Osteoblast (primary cell): ENCODE measurements at regions not wholly inside any gene's neighbourhood (a gene's known extent, or its start where the extent isn't known, plus 50 kb on each side); places are given as distances from the start of the nearest gene placed in this dataset.

Source experiments
- DNase-seq: peaks from one replicate; pipeline ENCODE4 v3.0.0; 2011; ENCODE audit warnings: low spot score, mixed read lengths; ENCODE audit not compliant: insufficient read length; ENCODE audit errors: missing footprints
- H2AFZ ChIP-seq: 2 replicates; pipeline ENCODE4 v1.6.0; 2011; ENCODE audit warnings: mild to moderate bottlenecking, low read length
- H3K27ac ChIP-seq: 2 replicates; pipeline ENCODE4 v1.5.1; 2011; ENCODE audit warnings: mild to moderate bottlenecking, low read depth, low read length, moderate library complexity
- H3K27me3 ChIP-seq: 2 replicates; pipeline ENCODE4 v1.6.0; 2012; ENCODE audit warnings: mild to moderate bottlenecking, control low read depth, inconsistent platforms, low read length, moderate library complexity; ENCODE audit not compliant: insufficient read depth
- H3K36me3 ChIP-seq: 2 replicates; pipeline ENCODE4 v1.5.1; 2011; ENCODE audit warnings: mild to moderate bottlenecking, low read length, control low read depth, moderate library complexity; ENCODE audit not compliant: insufficient read depth
- H3K4me1 ChIP-seq: 2 replicates; pipeline ENCODE4 v1.5.1; 2011; ENCODE audit warnings: mild to moderate bottlenecking, low read length, control low read depth, moderate library complexity; ENCODE audit not compliant: insufficient read depth
- H3K4me2 ChIP-seq: 2 replicates; pipeline ENCODE4 v1.6.0; 2011; ENCODE audit warnings: mild to moderate bottlenecking, low read length; ENCODE audit not compliant: insufficient read depth
- H3K4me3 ChIP-seq: fragments of 200-600 bp; sonication (generic); 3 replicates; pipeline ENCODE4 v1.5.1; 2012; ENCODE audit warnings: mild to moderate bottlenecking, low read length, inconsistent platforms; ENCODE audit not compliant: insufficient read depth
- H3K79me2 ChIP-seq: 2 replicates; pipeline ENCODE4 v1.6.0; 2012; ENCODE audit warnings: mild to moderate bottlenecking, low read length, control low read depth, inconsistent platforms; ENCODE audit not compliant: insufficient read depth
- H3K9me3 ChIP-seq: 2 replicates; pipeline ENCODE4 v1.5.1; 2011; ENCODE audit warnings: low read depth, low read length, control low read depth
- H4K20me1 ChIP-seq: 2 replicates; pipeline ENCODE4 v1.6.0; 2012; ENCODE audit warnings: mild to moderate bottlenecking, low read length, control low read depth; ENCODE audit not compliant: insufficient read depth
- TF ChIP-seq, protein P1 (sequence below): IDR thresholded peaks from 2 replicates; pipeline ENCODE4 v1.5.1; 2011; ENCODE audit warnings: mild to moderate bottlenecking, low read depth, low read length, moderate library complexity; ENCODE audit errors: extremely low read depth

DNA sequence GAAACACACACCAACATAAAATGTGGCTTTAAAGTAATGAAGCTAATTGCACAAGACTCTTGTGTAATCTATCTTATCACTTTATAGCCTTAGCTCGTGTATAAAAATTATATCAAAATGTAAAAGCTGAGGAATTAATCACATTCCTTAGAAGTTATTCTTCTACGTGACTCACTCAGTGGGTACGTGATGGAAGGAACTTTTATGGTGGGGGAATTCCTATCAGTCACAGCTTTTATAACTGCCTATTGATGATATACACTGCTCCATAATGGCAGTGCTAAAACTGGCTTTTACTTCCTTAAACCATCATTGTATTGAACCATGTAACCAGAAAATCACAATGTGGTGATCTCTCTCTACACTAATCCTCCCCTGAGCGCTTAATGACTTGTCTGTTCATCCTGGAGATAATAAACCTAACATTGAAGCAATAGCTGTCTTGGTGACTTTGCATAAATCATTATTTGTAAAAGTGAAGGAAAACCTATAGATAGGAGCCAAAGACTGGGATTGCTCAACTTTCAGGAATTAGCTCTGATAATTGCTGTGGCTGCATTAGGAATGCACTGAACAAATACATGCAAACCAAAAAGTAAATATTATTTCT lies 276.7 kb downstream of the GBA3 start:
- no peaks in the 10 kb centered on the region for H3K79me2 ChIP-seq
- H3K4me3 ChIP-seq, result no peak overlapping the region
- H3K4me2 ChIP-seq, result peak overlapping the region; percentile 62
- H4K20me1 ChIP-seq, result no peaks in the 10 kb centered on the region
- TF ChIP-seq, protein P1, sequence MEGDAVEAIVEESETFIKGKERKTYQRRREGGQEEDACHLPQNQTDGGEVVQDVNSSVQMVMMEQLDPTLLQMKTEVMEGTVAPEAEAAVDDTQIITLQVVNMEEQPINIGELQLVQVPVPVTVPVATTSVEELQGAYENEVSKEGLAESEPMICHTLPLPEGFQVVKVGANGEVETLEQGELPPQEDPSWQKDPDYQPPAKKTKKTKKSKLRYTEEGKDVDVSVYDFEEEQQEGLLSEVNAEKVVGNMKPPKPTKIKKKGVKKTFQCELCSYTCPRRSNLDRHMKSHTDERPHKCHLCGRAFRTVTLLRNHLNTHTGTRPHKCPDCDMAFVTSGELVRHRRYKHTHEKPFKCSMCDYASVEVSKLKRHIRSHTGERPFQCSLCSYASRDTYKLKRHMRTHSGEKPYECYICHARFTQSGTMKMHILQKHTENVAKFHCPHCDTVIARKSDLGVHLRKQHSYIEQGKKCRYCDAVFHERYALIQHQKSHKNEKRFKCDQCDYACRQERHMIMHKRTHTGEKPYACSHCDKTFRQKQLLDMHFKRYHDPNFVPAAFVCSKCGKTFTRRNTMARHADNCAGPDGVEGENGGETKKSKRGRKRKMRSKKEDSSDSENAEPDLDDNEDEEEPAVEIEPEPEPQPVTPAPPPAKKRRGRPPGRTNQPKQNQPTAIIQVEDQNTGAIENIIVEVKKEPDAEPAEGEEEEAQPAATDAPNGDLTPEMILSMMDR, result no peak
- H3K27me3 ChIP-seq, result no peaks in the 10 kb centered on the region
- no peaks in the 10 kb centered on the region for H3K36me3 ChIP-seq
- peak overlapping the region; percentile 85 for H3K27ac ChIP-seq
- no peaks in the 10 kb centered on the region for H3K9me3 ChIP-seq
- peak; percentile 3 for DNase-seq
- peak overlapping the region; percentile 18 for H2AFZ ChIP-seq
- H3K4me1 ChIP-seq, result peaks cover 27% of the 10 kb centered on the region

GRCh38 chr4:22962295-22962694 lies 269.6 kb downstream of the GBA3 start:
- Histone ChIP-seq H3K9me3 (no peaks in the 10 kb centered on the region), H3K36me3 (no peaks in the 10 kb centered on the region), H3K27ac (no peak overlapping the region), H4K20me1 (no peaks in the 10 kb centered on the region), H3K79me2 (no peaks in the 10 kb centered on the region), H3K4me1 (no peaks in the 10 kb centered on the region), H3K4me3 (no peak overlapping the region), H2AFZ (peak overlapping the region; percentile 62), H3K27me3 (no peaks in the 10 kb centered on the region), H3K4me2 (no peak overlapping the region)
- peak; percentile 9 for DNase-seq
- TF ChIP-seq, protein P1, result peak; percentile 61

DNA sequence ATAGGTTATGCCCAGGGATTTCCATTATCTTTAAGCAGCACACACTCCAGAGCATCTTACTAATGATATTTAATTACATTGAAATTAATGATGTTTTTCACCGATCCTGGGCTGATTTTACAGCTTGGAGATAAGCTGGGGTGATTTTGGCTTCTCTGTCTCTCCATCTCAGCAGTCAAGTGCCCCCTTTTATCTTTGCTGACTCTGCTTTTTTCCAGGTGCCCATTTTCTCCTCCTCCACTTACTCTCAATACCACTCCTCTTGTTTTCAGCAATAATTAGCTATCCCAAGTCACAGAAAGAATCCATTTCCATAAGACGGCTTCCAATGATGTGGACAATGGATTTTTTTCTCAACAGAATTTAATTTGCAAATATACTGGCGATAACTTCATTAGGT lies 266.7 kb downstream of the GBA3 start:
- Histone ChIP-seq H3K4me3 (no peak overlapping the region), H3K4me1 (no peaks in the 10 kb centered on the region), H3K27ac (no peak overlapping the region), H3K79me2 (no peaks in the 10 kb centered on the region), H3K27me3 (no peaks in the 10 kb centered on the region), H3K36me3 (no peaks in the 10 kb centered on the region), H4K20me1 (no peaks in the 10 kb centered on the region), H3K9me3 (no peaks in the 10 kb centered on the region), H2AFZ (no peak overlapping the region), H3K4me2 (no peak overlapping the region)
- TF ChIP-seq, protein P1, result no peak
- DNase-seq, result no peak

- Histone ChIP-seq H3K79me2 (no peaks in the 10 kb centered on the region), H3K36me3 (no peaks in the 10 kb centered on the region), H4K20me1 (no peaks in the 10 kb centered on the region), H3K9me3 (no peaks in the 10 kb centered on the region), H3K4me1 (no peaks in the 10 kb centered on the region), H3K27ac (no peak overlapping the region), H3K27me3 (no peaks in the 10 kb centered on the region), H3K4me3 (no peak overlapping the region), H3K4me2 (no peak overlapping the region), H2AFZ (no peak overlapping the region)
- TF ChIP-seq, protein P1, result no peak
- no peak for DNase-seq
These were observed 265.1 kb downstream of the GBA3 start for GRCh38 chr4:22957774-22958309.
